ELF-1 (cell line): ENCODE measurements at regions not wholly inside any gene's neighbourhood (a gene's known extent, or its start where the extent isn't known, plus 50 kb on each side); places are given as distances from the start of the nearest gene placed in this dataset.

Experiments
- DNase-seq: peaks from one replicate; pipeline ENCODE4 v3.0.0-alpha.2; 2016; ENCODE audit warnings: low read depth, low spot score

- DNase-seq, result no peak
Measured at GRCh38 chr20:39588148-39588757, 626.1 kb downstream of the DHX35 start.

GRCh38 chr20:39581034-39581433 lies 618.9 kb downstream of the DHX35 start:
- no peak for DNase-seq

GRCh38 chr20:39576771-39577170 lies 614.6 kb downstream of the DHX35 start:
- no peak for DNase-seq

GRCh38 chr20:39574061-39574460 lies 611.9 kb downstream of the DHX35 start:
- DNase-seq, result no peak

- no peak for DNase-seq
Measured at GRCh38 chr20:39571171-39571570, 609.0 kb downstream of the DHX35 start.

GRCh38 chr20:39568109-39568508 lies 606.0 kb downstream of the DHX35 start:
- no peak for DNase-seq

GRCh38 chr20:39563349-39563748 lies 601.2 kb downstream of the DHX35 start:
- no peak for DNase-seq

- no peak for DNase-seq
Measured at GRCh38 chr20:39554341-39554740, 592.2 kb downstream of the DHX35 start.

- no peak for DNase-seq
Measured at GRCh38 chr20:39553120-39553519, 591.0 kb downstream of the DHX35 start.

- DNase-seq, result no peak
Measured at GRCh38 chr20:39549733-39550132, 587.6 kb downstream of the DHX35 start.

- no peak for DNase-seq
Measured at GRCh38 chr20:39547546-39548408, 585.6 kb downstream of the DHX35 start.

- no peak for DNase-seq
Measured at GRCh38 chr20:39541136-39541803, 579.1 kb downstream of the DHX35 start.

GRCh38 chr20:39538317-39538716 lies 576.2 kb downstream of the DHX35 start:
- DNase-seq, result no peak

GRCh38 chr20:39535301-39535700 lies 573.2 kb downstream of the DHX35 start:
- no peak for DNase-seq

GRCh38 chr20:39534846-39535245 lies 572.7 kb downstream of the DHX35 start:
- no peak for DNase-seq

- no peak for DNase-seq
Measured at GRCh38 chr20:39533858-39534257, 571.7 kb downstream of the DHX35 start.

GRCh38 chr20:39532205-39532604 lies 570.1 kb downstream of the DHX35 start:
- no peak for DNase-seq

GRCh38 chr20:39528436-39528835 lies 566.3 kb downstream of the DHX35 start:
- DNase-seq, result no peak

- no peak for DNase-seq
Measured at GRCh38 chr20:39524371-39524911, 562.3 kb downstream of the DHX35 start.

GRCh38 chr20:39523405-39523804 lies 561.3 kb downstream of the DHX35 start:
- DNase-seq, result no peak

- DNase-seq, result no peak
Measured at GRCh38 chr20:39518654-39519053, 556.5 kb downstream of the DHX35 start.

- no peak for DNase-seq
Measured at GRCh38 chr20:39516964-39517363, 554.8 kb downstream of the DHX35 start.
